Karpas-422 (cell line): ENCODE measurements at regions not wholly inside any gene's neighbourhood (a gene's known extent, or its start where the extent isn't known, plus 50 kb on each side); places are given as distances from the start of the nearest gene placed in this dataset.

Experiments used
- DNase-seq: peaks from one replicate; pipeline ENCODE4 v3.0.0-alpha.2; 2015
- H2AFZ ChIP-seq: fragments of 200-600 bp; sonication (generic); 2 replicates; pipeline ENCODE4 v1.6.1; 2014; ENCODE audit warnings: antibody characterized with exemption, low read length, mixed read lengths
- H3K27ac ChIP-seq: fragments of 200-600 bp; sonication (generic); 2 replicates; pipeline ENCODE4 v1.5.1; 2014; ENCODE audit warnings: mild to moderate bottlenecking, low read length, moderate library complexity
- H3K27me3 ChIP-seq: fragments of 200-600 bp; sonication (generic); 2 replicates; pipeline ENCODE4 v1.6.1; 2014; ENCODE audit warnings: low read length, mixed read lengths
- H3K36me3 ChIP-seq: fragments of 200-600 bp; sonication (generic); 2 replicates; pipeline ENCODE4 v1.6.1; 2014; ENCODE audit warnings: low read length, mixed read lengths; ENCODE audit not compliant: insufficient read depth
- H3K4me1 ChIP-seq: fragments of 200-600 bp; sonication (generic); 2 replicates; pipeline ENCODE4 v1.6.1; 2014; ENCODE audit warnings: mild to moderate bottlenecking, low read length, mixed read lengths
- H3K4me2 ChIP-seq: fragments of 200-600 bp; sonication (generic); 2 replicates; pipeline ENCODE4 v1.6.1; 2014; ENCODE audit warnings: low read length, low read depth, mild to moderate bottlenecking; ENCODE audit not compliant: poor library complexity, severe bottlenecking
- H3K4me3 ChIP-seq: fragments of 200-600 bp; sonication (generic); 2 replicates; pipeline ENCODE4 v1.5.1; 2014; ENCODE audit warnings: mild to moderate bottlenecking, antibody characterized with exemption, low read length, mixed read lengths
- H3K79me2 ChIP-seq: fragments of 200-600 bp; sonication (generic); 2 replicates; pipeline ENCODE4 v1.6.1; 2014; ENCODE audit warnings: mild to moderate bottlenecking, low read length, mixed read lengths
- H3K9ac ChIP-seq: fragments of 200-600 bp; sonication (generic); 2 replicates; pipeline ENCODE4 v1.6.0; 2014; ENCODE audit warnings: low read length
- H3K9me2 ChIP-seq: fragments of 200-600 bp; sonication (generic), shearing (Covaris generic); replicated peaks from 2 replicates; pipeline ENCODE4 v1.6.0; 2014; ENCODE audit warnings: mild to moderate bottlenecking, low read length, moderate library complexity; ENCODE audit not compliant: insufficient read depth
- H3K9me3 ChIP-seq: fragments of 300-700, 200-600 bp; sonication (generic); 2 replicates; pipeline ENCODE4 v1.6.1; 2014; ENCODE audit warnings: low read length, mixed read lengths
- H4K20me1 ChIP-seq: fragments of 200-600 bp; sonication (generic); 2 replicates; pipeline ENCODE4 v1.6.1; 2014; ENCODE audit warnings: mild to moderate bottlenecking, antibody characterized with exemption, low read length, low read depth; ENCODE audit not compliant: insufficient read depth

DNA sequence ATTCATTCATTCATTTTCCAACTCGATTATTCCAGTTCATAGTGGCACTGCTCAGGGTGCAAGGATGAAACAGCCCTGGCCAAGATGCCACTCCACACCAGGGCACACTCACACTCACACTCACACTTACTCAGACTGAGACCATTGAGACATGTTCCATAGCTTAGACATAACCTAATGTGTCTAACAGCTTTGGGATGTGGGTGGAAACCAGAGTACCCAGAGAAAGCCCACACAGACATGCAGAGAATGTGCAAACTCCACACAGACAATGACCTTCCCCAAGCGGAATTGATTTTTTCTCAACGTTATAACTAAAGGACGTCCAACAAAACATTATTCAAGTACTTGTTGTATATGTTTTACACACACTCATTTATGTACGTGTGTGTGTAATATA is 1363.5 kb downstream of the EFNA5 start:
- H3K4me2 ChIP-seq, result no peak overlapping the region
- H2AFZ ChIP-seq, result no peak overlapping the region
- H3K36me3 ChIP-seq, result no peaks in the 10 kb centered on the region
- H3K9ac ChIP-seq, result no peak overlapping the region
- no peaks in the 10 kb centered on the region for H3K4me1 ChIP-seq
- DNase-seq, result no peak
- H3K4me3 ChIP-seq, result no peak overlapping the region
- no peaks in the 10 kb centered on the region for H4K20me1 ChIP-seq
- H3K79me2 ChIP-seq, result no peaks in the 10 kb centered on the region
- no peak overlapping the region for H3K27ac ChIP-seq
- peaks cover 33% of the 10 kb centered on the region for H3K9me3 ChIP-seq
- no peaks in the 10 kb centered on the region for H3K27me3 ChIP-seq
- no peaks in the 10 kb centered on the region for H3K9me2 ChIP-seq

DNA sequence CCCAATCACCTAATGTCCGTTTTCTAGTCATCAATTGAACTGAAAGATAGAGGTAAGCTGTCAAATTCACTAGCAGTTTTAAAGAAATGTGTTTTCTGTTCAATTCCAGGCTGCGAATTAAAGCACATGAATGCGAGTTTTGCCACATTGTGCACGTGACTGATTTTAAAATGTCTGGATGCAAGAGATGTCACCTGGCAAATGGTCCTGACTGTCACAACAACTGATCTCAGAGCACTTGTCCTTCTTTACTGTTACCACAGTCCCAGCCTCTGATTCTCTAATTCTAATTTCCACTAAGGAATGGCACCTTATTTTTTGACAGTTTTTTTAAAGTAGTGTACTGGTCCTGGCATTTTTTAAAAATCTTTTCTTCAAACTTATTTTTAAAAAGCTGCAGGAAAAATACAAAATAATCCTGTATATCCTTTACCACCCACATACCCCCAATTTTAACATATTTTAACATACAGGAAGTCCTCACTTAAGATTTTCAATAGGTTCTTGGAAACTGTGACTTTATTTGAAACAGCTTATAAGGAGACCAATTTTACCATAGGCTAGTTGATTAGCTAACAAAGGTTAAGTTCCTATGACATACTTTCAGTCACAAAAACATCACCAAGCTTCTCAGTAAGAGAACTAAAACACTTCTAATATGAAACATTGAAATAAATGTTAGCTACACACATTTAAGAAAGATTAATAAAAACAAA is 1364.3 kb downstream of the EFNA5 start:
- Histone ChIP-seq H3K9me2 (no peaks in the 10 kb centered on the region), H4K20me1 (no peaks in the 10 kb centered on the region), H3K27me3 (no peaks in the 10 kb centered on the region)

DNA sequence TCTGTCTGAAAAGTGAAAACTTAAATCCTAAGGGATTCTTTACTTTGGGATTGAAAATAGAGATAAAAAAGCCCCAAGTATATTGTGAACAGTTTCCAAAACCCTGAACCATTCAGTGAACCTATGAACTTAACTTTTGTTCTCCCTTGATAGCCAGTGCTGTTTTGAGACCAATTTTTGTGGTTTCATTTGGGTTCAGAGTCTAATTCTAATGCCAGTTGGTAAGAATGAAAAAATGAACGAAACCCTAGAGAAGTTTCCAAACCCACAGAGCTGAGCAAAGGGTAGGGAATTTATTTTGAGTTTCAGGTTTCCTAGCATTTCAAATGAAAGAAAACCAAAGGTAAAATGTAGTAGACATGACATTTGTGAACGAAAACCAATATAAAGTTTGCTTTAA is 1366.8 kb downstream of the EFNA5 start:
- no peaks in the 10 kb centered on the region for H3K27me3 ChIP-seq
- H3K9me3 ChIP-seq, result peaks cover 28% of the 10 kb centered on the region; the same call in 1 of the 2 replicates
- H3K36me3 ChIP-seq, result no peaks in the 10 kb centered on the region
- H4K20me1 ChIP-seq, result no peaks in the 10 kb centered on the region
- H3K4me2 ChIP-seq, result no peak overlapping the region
- H3K9me2 ChIP-seq, result no peaks in the 10 kb centered on the region
- no peaks in the 10 kb centered on the region for H3K79me2 ChIP-seq
- H3K4me3 ChIP-seq, result no peak overlapping the region
- no peak overlapping the region for H2AFZ ChIP-seq
- H3K4me1 ChIP-seq, result no peaks in the 10 kb centered on the region
- DNase-seq, result no peak
- no peak overlapping the region for H3K9ac ChIP-seq
- no peak overlapping the region for H3K27ac ChIP-seq

More for the DNA sequence above, 1364.3 kb downstream of the EFNA5 start:
- DNase-seq, result no peak
- no peak overlapping the region for H2AFZ ChIP-seq
- H3K79me2 ChIP-seq, result no peaks in the 10 kb centered on the region
- no peaks in the 10 kb centered on the region for H3K4me1 ChIP-seq
- no peak overlapping the region for H3K4me3 ChIP-seq
- H3K9me3 ChIP-seq, result peaks cover 32% of the 10 kb centered on the region
- no peak overlapping the region for H3K9ac ChIP-seq
- H3K36me3 ChIP-seq, result no peaks in the 10 kb centered on the region
- H3K4me2 ChIP-seq, result no peak overlapping the region
- H3K27ac ChIP-seq, result no peak overlapping the region

DNA sequence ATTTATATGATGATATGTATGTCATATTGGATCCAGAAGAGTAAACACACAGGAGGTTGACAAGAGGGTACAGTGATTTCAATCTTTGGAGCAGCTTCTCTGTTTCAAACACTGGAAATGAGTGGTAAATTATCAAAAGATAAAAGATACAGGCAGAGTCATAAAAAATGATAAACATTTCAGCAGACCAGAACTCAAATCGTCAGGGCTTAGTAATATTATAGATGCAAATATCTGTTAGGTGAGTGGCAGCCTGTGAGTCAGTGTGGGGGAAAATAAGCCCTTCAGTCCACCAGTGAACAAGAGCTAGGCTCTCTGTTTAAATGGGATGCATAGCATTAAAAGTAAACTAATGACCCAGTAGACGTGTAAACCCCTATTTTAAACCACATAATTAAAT is 1378.1 kb downstream of the EFNA5 start:
- no peaks in the 10 kb centered on the region for H3K9me2 ChIP-seq
- H3K36me3 ChIP-seq, result no peaks in the 10 kb centered on the region
- H4K20me1 ChIP-seq, result no peaks in the 10 kb centered on the region
- H3K4me3 ChIP-seq, result no peak overlapping the region
- no peak for DNase-seq
- peaks cover 29% of the 10 kb centered on the region for H3K9me3 ChIP-seq
- H3K4me2 ChIP-seq, result no peak overlapping the region
- H3K9ac ChIP-seq, result no peak overlapping the region
- no peak overlapping the region for H3K27ac ChIP-seq
- no peaks in the 10 kb centered on the region for H3K79me2 ChIP-seq
- no peaks in the 10 kb centered on the region for H3K4me1 ChIP-seq
- no peak overlapping the region for H2AFZ ChIP-seq
- H3K27me3 ChIP-seq, result no peaks in the 10 kb centered on the region

DNA sequence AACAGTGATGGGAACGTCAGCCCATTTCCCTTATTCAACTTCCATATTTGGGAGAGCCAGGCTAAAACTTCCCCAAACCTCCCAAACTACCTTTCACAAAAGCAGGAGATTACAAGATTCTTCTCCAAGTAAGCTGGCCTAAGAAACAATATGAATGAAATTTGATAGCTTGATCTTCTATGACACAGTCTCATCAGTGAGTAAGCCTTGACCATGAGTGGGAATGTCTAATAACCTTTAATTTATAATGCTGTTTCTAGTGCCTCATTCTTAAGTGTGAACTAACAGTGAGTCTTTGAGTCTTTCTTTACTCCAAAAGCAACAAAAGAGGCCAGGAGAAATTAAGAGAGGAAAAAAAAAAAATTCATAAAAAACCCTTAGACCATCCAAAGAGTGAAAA is 1379.9 kb downstream of the EFNA5 start:
- no peaks in the 10 kb centered on the region for H4K20me1 ChIP-seq
- H3K4me3 ChIP-seq, result no peak overlapping the region
- no peak overlapping the region for H3K27ac ChIP-seq
- H2AFZ ChIP-seq, result no peak overlapping the region
- no peak overlapping the region for H3K4me2 ChIP-seq
- no peaks in the 10 kb centered on the region for H3K4me1 ChIP-seq
- no peaks in the 10 kb centered on the region for H3K36me3 ChIP-seq
- H3K9me3 ChIP-seq, result peaks cover 29% of the 10 kb centered on the region
- no peak overlapping the region for H3K9ac ChIP-seq
- H3K9me2 ChIP-seq, result no peaks in the 10 kb centered on the region
- H3K79me2 ChIP-seq, result no peaks in the 10 kb centered on the region
- no peaks in the 10 kb centered on the region for H3K27me3 ChIP-seq
- DNase-seq, result no peak

DNA sequence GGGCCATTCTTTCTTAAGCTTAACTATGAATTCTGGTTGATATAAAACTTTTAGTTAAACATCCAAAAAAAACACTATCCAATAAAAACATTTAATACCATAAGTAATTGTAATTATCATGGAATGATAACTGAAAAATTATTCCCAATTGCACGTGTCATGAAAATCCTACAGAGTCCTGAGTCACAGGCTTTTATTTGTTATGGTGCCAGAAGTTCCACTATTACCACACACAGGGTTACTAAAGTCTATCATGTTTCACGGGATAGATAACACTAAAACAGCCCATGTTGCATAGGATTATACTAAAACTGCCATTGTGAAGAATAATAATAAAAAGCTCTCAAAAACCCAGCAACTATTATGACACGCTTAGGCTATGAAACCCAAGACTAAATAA is 1381.8 kb downstream of the EFNA5 start:
- no peaks in the 10 kb centered on the region for H3K9me2 ChIP-seq
- no peak overlapping the region for H3K4me2 ChIP-seq
- H3K9ac ChIP-seq, result no peak overlapping the region
- DNase-seq, result no peak
- no peaks in the 10 kb centered on the region for H3K79me2 ChIP-seq
- no peaks in the 10 kb centered on the region for H3K27me3 ChIP-seq
- no peaks in the 10 kb centered on the region for H4K20me1 ChIP-seq
- no peak overlapping the region for H3K4me3 ChIP-seq
- H3K27ac ChIP-seq, result no peak overlapping the region
- H3K36me3 ChIP-seq, result no peaks in the 10 kb centered on the region
- no peak overlapping the region for H2AFZ ChIP-seq
- H3K9me3 ChIP-seq, result peaks cover 36% of the 10 kb centered on the region
- no peaks in the 10 kb centered on the region for H3K4me1 ChIP-seq

DNA sequence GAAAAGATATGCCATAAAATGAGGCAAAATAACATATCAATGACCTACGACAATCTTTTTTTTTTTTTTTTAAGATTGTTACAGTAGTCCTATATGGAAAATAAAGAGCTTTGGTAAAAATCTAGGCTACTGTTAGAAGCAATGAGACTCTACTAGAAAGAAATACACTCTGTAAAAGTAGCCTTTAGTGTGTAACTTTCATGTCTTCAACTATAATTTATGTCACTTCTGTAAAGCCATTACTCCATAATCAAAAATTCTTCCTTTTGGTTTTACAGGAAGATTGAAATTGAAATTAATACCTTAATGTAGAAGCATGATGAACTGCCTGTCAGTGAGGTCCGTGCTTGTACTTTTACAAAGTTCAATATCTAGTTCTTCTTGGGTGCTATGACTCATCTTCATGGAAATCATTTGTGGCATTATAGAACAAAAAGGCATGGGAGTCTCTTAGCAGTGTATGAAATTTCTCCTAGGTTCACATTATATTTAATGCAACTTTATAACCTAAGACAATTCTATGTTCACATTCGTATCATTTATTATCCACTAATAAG is 1393.1 kb downstream of the EFNA5 start:
- Histone ChIP-seq H3K4me1 (no peaks in the 10 kb centered on the region), H4K20me1 (no peaks in the 10 kb centered on the region), H3K9me2 (no peaks in the 10 kb centered on the region)

DNA sequence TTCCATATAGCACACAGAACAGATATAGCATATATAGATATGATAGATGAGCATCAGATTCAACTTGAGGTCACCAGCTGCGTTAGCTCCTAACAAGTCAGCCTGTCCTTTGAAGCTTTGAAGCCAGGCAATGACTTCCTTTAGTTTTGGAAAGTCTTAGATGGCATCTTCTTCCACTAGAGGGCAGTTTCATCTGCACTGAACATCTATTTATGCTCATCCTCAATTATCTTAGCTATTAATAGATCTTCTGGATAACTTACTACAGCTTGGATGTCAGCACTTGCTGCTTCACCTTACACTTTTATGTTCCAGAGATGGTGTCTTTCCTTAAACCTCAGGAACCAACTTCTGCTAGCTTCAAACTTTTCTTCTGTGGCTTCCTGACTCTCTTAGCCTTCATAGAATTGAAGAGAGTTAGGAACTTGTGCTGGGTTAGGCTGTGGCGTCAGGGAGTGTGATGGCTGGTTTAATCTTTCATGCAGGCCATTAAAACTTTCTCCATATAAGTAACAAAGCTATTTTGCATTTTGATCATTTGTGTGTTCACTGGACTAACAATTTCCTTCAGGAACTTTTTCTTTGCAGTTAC is 1401.4 kb downstream of the EFNA5 start:
- DNase-seq, result no peak
- Histone ChIP-seq H3K4me1 (no peaks in the 10 kb centered on the region), H3K9me2 (no peaks in the 10 kb centered on the region), H4K20me1 (no peaks in the 10 kb centered on the region), H3K27ac (no peak overlapping the region), H3K27me3 (no peaks in the 10 kb centered on the region), H3K9me3 (peaks cover 19% of the 10 kb centered on the region), H2AFZ (no peak overlapping the region), H3K36me3 (no peaks in the 10 kb centered on the region), H3K9ac (no peak overlapping the region), H3K4me2 (no peak overlapping the region), H3K79me2 (no peaks in the 10 kb centered on the region), H3K4me3 (no peak overlapping the region)

More for the DNA sequence above, 1393.1 kb downstream of the EFNA5 start:
- no peak overlapping the region for H3K27ac ChIP-seq
- no peak overlapping the region for H3K4me2 ChIP-seq
- H3K9ac ChIP-seq, result no peak overlapping the region
- no peaks in the 10 kb centered on the region for H3K27me3 ChIP-seq
- H3K36me3 ChIP-seq, result no peaks in the 10 kb centered on the region
- H3K4me3 ChIP-seq, result no peak overlapping the region
- H2AFZ ChIP-seq, result no peak overlapping the region
- DNase-seq, result no peak
- peaks cover 12% of the 10 kb centered on the region for H3K9me3 ChIP-seq
- no peaks in the 10 kb centered on the region for H3K79me2 ChIP-seq
